ENCODE measurements at regions not wholly inside any gene's neighbourhood (a gene's known extent, or its start where the extent isn't known, plus 50 kb on each side); places are given as distances from the start of the nearest gene placed in this dataset.

GRCh38 chr5:75935572-75935971, 147.6 kb upstream of the SV2C start:
- no peak for TF ChIP-seq CTCF (IDR thresholded peaks at IDR 0.05)
- TF ChIP-seq POLR2AphosphoS5 (IDR thresholded peaks at IDR 0.05): no peak
- no peak for TF ChIP-seq EP300 (IDR thresholded peaks at IDR 0.05; ENCODE audit: low read depth)
